ENCODE measurements at regions not wholly inside any gene's neighbourhood (a gene's known extent, or its start where the extent isn't known, plus 50 kb on each side); places are given as distances from the start of the nearest gene placed in this dataset.
"Not testable (repeated sequence)": the region's sequence is repeated elsewhere in the genome, so short reads cannot be mapped to it uniquely, and the experiment has no call there.

DNA sequence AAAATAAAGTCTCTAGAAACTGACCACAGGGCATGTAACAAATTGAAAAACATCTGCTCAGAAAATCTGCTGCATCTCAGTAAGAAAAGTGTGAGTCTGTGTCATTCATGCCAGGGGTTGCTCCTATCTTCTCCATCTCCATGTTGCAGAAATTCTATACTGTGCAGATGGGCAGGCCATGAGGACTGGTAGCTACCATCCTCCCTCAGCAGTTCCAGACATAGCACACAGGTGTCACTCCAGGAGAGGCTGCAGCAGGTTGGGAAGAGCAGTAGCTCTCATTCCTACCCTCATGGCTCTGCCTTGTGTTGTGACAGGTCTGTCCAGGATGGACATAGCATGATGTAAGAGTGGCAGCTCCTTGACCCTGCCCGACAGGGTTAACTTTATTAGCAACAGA lies 173.4 kb downstream of the NDUFS4 start:
- DNase-seq = no peak

DNA sequence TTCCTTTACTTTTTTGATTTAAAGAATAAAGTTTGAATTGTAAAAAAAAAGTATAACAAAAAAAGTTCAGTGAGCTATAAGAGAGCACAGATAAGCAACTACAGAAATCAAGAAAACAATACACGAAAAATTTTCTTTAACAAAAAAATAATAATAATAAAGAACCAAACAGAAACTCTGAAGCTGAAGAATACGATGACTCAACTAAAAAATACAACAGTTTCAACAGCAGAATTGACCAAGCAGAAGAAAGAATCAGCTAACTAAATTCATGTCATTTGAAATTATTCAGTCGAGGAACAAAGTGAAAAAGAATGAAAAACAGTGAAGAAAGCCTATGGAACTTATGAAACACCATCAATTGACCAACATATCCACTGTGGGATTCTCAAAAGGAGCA lies 177.7 kb downstream of the NDUFS4 start:
- DNase-seq = no peak

DNA sequence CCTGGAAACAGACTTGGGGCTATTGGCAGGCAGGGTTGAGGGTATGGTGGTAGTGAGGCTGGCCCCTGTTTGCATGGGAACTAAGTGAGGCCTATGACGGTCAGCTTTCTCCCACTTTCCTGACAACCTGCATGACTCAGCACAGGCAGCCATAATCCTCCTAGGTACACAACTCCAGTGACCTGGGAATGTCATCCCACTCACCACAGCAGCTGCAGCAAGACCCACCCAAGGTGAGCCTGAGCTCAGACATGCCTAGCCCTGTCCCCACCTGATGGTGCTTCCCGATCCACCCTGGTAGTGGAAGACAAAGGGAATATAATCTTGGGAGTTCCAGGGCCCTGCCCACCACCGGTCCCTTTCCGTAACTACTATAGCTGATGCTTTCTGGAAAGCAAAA lies 178.7 kb downstream of the NDUFS4 start:
- no peak for DNase-seq

DNA sequence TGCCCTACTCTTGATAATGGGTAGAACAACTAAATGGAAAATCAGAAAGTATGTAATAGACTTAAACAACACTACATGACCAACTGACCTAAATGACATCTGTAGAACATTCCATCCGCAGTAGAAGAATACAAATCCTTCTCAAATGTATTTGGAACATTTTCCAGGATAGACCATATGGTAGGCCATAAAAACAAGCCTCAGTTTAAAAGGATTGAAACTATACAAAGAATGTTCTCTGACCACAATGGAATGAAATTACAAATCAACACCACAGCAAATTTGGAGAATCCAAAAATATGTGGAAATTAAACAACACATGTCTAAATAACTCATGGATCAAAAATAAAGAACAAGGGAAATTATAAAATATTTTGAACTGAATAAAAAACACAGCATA lies 189.2 kb downstream of the NDUFS4 start:
- DNase-seq = no peak

DNA sequence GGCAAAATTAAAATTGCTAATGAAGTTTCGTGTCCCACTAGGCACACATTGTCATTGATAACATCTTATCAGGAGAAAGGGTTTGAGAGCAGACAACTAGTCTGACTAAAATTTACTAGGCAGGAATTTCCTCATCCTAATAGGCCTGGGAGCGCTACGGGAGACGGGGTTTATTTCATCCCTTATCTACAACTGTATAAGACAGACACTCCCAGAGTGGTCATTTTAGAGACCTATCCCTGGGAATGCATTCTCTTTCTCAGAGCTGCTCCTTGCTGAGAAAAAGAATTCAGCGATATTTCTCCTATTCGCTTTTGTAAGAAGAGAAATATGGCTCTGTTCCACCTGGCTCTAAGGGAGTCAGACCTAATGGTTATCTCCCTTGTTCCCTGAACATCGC lies 191.8 kb downstream of the NDUFS4 start:
- DNase-seq = not testable (repeated sequence)

DNA sequence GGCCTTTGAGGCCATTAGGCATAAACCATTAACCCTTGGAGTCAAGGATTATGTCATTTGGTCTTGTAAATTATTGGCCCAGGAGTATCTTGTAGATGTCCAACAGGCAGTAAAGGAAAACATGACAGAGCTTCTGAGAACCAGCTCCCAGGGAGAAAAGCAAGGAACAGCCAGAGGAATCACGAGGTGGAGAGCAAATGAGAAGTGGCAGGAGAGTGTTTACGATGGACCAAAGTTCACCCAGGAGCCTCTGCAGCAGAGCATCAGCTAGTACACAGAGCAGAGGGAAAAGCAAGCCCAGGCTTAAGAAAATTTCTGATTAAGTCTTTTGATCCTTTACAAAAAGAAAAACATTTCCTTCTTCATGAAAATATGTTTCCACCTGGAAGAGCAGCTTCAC lies 206.2 kb downstream of the NDUFS4 start:
- no peak for DNase-seq

DNA sequence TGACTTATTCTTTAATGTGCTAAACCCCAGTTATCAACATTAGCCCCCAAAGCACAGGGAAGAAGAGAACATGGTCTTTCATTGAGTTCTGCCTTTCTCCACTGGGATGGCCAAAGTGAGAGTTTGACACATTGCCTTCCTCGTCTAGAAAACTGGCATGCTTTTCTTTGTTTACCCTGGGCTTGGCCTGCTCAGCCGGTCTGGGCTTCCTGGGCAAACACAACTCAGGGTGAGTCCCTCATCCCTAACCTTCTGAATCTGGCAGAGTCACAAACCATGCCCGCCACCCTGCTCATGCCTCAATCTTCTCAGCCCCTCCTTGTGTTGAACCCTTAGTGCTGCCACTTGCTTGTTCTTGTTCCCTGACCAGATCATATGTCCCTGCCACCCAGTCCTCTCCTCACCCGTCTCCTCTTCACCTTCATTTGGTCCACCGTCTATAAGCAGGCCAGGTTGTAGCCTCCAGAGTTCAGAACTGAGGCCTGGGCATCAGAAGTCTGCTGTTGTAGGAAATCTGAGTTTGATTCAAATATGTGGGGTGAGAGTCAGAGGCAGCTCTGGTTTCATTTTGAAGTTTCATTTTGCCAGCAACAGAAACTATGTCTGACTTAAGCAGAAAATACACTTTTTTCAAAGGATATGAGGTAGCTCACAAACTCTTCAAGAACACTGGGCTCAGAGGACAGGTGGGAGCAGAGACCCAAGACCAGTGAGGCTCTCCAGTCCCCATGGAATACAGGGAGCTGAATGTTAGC lies 217.6 kb downstream of the NDUFS4 start:
- DNase-seq = no peak

DNA sequence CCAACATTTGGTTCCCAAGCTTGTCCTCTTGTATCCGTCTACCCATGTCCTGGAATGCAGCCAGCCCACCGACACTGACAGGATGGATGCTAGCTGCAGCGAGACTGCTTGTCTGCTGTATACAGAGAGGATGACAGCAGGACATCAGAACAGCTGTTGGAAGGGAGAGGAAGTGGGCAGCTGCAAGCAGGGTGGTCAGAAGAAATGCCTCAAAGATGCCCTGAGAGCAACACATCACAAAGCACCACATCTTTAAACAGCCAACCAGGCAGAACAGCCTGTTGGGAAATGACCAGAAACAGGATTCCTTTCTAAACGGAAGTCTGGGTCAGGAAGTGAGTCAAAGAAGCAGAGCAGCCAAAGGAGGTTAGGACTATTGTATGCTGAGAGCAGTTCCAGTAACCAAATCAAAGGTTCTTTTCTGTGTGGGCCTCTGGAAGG lies 219.1 kb downstream of the NDUFS4 start:
- DNase-seq = no peak

DNA sequence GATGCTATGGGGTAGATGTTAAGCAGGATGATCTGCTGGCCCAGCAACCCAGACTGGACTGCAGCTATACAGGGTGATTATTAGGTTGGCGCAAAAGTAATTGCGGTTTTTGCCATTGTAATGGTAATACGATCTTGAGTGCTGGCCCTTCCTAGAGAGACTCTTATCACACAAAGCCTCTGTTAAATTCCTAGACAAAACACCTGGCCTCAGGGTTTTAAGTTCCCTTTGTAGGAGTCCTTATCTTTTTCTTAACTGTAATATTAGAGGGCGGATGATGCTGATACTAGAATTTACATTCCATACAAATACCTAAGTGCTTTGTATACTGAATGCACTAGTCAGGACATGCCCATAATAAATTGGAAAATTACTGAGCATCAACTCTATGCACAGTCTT lies 222.2 kb downstream of the NDUFS4 start:
- peak in 1 of 3 experiments; percentile 34 for DNase-seq

DNA sequence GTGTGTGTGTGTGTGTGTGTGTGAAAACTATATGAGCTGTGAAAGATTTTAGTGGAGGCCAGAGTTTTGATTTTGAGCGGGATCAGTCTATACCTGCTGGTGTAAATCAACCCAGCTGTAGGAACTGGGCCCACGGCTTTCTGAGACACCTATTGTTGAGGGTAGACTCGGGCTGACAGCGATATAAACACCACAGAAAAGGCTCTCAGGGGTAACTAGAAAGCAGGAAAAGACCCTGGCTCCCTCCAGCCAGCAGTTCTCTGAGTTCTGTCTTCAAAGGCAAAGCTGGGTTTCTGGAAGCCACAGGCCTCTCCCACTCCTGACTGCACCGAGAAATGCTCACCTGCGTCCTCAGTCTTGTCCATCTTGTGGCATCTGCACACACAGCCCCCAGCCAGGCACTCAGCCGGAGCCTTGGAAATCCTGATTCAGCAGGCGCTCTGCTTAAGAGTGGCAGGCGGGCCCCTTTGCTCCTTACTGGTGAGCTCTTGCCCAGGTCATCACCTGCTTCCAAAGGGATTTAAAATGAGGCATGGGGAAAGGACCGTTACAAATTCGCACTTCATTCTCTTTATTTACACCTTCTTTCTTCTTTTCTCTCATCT lies 223.3 kb downstream of the NDUFS4 start:
- DNase-seq = no peak

DNA sequence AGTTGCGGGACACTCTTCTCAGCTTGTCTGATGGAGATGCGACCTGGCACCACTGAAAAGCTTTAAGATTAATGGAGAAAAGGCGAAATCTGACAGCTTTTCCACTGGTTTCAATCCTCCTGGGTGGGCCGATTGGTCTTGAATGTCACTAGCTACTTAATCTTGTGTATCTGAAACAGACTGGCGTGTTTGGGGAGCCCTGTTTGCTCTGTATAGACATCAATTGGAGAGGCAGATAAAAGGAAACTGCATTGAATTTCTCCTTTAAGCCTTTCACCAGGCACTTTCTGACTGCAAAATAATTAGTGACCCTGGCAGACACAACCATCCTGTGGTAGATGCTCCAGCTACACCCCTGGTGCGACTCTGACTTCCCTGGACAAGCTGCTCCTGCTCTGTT lies 224.2 kb downstream of the NDUFS4 start:
- DNase-seq = no peak

DNA sequence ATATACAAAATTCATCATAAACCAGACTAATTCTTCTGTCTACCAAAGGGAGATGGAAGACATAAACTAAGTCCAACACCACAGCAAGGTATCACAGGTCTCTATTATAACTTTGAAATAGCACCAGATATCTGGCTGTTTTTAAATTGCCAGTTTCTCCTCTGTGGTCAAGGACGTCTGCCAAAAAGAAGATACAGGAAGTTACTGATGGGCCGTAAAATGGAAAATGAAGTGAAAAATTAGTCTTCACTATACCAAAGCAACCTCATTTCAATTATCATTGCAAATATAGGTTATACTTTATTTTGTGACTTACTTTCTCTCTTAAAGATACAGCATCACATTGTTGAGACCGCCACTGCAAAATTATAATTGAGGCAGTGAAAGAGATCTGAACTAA lies 225.5 kb downstream of the NDUFS4 start:
- DNase-seq = no peak

DNA sequence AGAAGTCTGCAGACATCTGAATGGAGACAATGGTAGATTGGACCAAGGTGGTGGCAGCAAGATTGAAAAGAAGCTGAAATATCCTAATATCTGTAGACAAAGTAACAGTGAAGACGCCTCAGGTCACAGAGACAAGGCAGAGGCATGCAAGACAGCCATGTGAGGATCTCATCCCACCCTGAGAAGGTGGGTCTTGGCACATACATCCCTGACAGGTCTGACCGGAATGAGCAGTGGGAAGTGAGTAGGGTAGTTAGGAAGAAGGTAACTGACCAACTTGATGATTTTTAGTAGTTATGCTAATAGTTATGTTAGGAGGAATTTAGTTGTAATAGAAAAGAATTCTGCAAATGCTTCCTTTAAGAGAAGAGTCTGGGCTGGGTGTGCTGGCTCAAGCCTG lies 229.6 kb downstream of the NDUFS4 start:
- no peak for DNase-seq

DNA sequence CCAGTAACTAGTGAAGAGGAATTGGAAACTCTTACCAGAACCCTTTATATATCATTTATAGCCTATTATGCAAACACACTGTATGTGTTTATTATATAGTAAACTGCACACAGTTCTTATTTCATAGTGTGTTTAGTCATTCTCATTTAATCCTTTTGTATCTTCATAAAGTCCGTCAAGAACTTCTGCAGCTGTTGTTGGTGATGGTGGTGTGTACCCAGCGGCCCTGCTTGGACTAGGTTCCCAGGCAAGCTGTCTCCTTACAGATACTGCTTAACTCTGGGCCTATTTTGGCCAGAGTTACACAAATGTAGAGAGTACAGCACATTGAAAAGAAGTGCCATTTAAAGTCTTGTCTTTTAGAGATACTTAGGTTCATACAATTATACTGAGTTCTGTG lies 231.9 kb downstream of the NDUFS4 start:
- no peak for DNase-seq

DNA sequence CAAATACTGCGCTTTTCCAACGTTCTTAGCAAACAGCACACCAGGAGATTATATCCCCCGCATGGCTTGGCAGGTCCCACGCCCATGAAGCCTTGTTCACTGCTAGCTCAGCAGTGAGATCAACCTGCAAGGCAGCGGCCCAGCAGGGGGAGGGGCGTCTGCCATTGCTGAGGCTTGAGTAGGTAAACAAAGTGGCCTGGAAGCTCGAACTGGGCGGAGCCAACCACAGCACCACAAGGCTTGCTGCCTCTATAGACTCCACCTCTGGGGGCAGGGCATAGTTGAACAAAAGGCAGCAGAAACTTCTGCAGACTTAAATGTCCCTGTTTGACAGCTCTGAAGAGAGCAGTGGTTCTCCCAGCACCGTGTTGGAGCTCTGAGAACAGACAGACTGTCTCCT lies 239.2 kb downstream of the NDUFS4 start:
- DNase-seq = peak in 2 of 3 experiments; percentile 1 to 15

DNA sequence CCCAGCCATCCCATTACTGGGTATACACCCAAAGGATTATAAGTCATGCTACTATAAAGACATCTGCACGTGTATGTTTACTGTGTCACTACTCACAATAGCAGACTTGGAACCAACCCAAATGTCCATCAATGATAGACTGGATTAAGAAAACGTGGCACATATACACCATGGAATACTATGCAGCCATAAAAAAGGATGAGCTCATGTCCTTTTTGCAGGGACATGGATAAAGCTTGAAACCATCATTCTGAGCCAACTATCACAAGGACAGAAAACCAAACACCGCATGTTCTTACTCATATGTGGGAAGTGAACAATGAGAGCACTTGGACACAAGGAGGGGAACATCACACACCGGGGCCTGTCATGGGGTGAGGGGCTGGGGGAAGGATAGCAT lies 248.0 kb downstream of the NDUFS4 start:
- DNase-seq = not testable (repeated sequence)

DNA sequence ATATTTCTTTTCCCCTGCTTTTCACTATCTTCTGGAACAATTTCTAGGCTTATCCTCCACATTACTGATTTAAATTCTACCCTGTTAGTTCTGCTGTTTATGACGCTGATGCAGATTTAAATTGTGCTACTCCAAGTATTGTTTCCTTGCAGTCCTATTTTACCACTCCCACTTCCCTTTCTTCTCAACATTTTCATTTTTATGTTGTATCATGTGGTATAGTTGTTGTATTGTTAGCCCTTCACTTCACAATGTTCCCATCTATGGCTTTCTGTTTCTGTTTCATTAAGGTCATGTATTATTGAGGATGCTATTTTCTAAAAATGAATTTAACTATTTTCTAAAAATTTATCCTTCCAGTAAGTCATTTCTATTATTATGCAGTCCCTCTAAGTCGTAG lies 254.4 kb downstream of the NDUFS4 start:
- DNase-seq = no peak

DNA sequence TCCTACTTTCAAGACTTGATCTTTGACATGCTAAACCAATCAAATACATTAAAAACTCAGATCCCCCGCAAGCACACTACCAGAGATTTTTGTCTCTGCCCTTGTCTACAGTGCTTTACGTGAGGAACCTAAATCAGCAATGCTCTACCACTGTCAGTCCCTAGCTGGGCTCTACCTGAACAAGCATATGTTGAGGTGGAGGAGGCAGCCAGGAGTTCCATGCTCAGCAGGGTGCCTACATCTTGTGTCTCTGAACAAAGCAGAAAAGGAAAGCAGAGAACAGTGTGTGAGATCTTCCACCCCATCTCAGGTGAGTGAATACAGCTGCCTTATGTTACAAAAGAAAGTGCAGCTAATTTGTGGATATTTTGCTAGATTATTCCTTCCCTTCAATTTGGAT lies 255.0 kb downstream of the NDUFS4 start:
- DNase-seq = no peak

DNA sequence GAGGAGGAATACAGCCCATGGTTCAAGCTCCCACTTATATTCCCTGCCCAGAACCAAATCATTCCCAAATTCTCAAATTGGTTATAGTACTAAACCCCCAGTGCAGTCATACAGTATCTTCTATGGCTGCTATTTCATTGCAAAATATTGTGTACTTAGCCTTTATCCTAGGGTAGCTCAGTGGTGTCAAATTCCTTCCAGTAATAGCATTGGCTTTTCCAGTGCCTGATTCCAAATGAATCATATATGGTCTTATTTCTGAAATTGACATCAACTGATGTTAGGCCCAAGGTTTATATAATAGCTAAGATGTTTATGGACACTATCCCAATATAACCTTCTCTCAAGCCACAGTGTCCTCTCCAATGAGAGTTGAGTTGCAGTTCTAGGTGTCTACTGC lies 256.7 kb downstream of the NDUFS4 start:
- DNase-seq = no peak

DNA sequence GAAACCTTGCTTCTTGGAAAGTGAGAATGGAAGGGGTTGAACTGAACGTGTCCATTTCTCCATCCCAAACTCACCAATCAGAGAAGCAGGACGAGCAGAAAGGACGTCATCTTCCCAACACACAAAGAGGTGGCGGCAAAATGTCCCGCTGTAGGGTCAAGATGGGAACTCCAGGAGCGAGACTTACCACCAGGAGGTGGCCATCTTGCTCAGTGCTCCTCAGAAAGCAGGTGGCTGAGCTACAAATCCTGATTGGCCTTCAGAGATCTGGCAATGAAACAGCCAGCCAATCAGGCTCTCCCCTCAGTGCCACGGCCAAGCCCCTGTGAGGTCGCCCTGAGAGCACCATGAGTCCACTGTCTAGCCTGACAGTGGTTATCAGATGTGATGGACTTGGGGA lies 259.0 kb downstream of the NDUFS4 start:
- no peak for DNase-seq

DNA sequence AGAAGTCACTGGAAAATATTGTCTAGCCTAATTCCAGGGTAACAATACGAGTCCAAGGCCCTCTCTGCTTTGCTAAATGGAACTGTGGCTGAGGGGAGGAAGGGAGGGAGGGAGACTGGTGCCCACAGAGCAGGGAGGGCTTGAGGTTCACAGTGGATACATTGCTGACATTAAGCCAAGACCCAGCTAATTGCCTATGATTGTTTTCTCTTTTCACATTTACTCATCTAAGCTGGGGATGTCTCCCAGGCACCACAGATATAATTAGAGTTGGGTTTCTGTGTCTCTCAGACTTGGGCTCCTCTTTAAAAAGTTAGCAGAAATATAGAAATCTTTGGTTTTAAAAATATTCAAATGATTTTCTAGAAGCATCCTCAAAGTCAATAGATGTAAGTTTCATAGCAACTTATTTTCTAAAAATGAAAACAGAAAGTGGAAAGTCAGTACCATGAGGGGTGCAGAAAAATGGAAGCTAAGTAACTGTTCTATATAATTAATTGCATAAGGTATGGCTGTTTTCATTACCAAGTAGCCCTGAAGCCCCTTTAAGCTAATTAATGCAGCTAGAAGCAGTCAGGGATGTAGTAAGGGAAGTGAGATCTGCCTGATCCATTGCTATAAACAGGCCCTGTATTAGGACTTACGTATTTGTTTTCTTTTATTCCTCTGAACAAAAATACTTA lies 259.8 kb downstream of the NDUFS4 start:
- DNase-seq = no peak

DNA sequence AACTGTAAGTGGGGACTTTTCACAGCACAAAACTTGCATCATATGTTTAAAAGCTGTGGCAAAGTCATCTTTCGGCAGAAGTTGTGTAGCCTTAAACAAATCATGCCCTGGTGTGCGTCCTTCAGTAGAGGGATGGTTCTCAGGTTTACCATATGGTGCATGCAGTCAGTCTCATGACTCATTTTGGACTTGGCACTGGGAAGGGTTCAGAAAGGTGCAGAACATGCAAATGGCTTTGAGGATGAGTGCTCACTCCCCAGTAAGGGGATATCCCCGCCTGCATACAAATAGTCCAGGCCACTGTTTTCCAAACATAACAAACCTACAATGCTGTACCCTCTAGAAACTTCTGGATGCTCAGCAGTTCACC lies 260.3 kb downstream of the NDUFS4 start:
- DNase-seq = no peak

DNA sequence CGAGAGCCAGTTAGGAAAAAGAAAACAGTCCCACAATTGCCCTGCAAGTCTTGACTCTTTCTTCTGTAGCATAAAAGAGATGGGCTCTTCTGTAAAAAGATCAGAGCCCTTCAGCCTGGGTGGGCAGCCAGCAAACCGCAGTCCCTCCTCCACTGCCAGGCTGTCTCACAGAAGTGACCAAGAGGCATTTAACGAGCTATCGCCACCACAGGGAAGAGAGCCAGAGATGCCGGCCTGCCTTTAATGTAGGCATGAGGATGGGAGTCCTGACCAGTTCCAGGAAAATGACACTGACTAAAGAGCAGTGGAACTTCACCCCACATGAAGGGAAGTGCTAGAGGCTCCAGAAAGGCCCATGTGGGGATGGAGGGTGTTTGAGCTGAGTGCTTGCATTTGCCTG lies 264.6 kb downstream of the NDUFS4 start:
- DNase-seq = no peak

DNA sequence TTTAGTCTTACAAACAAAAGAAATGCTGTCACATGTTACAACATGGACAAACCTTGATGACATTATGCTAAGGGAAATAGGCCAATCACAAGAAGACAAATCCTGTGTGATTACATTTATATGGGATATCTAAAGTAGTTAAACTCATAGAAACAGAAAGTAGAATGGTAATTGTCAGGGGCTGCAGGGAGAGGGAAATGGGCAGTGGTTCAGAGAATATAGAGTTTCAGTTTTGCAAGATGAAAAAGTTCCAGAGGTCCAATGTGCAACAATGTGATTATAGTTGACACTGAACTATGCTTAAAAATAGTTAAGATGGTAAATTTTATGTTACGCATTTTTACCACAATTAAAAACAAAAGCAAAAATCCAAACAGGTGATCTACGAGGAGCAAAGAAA lies 265.5 kb downstream of the NDUFS4 start:
- no peak for DNase-seq
